ENCODE measurements at regions not wholly inside any gene's neighbourhood (a gene's known extent, or its start where the extent isn't known, plus 50 kb on each side); places are given as distances from the start of the nearest gene placed in this dataset.

DNA sequence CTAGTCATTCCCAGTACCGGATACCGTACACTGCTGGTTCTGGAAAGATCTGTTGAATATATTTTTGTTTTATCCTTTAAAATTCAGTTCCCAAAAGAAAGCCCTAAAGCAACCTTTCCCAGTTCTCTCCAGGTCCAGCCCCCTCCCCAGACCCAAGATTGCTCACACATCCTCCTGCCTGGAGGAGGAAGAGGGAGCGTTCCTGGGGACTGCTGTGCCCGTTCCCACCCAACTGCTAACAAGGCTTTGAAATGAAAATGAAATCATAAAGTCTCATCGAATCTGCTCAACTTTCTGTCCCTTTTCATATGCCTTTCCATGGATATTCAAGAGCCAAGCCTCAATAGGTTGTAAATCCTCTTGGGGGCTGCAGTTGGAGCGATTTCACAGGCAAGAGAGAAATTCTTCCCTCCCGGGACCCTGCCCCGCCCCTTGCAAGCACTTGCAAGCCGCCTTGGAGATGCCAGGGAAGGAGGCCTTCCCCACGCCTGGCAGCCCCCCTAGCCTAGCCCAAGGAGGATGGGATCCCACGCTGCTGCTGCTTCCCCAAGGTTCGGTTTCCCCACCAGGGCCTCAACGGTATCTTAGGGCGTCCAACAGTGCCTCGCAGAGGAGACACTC lies 113.2 kb upstream of the CACHD1 start:
- TF ChIP-seq, protein P1, sequence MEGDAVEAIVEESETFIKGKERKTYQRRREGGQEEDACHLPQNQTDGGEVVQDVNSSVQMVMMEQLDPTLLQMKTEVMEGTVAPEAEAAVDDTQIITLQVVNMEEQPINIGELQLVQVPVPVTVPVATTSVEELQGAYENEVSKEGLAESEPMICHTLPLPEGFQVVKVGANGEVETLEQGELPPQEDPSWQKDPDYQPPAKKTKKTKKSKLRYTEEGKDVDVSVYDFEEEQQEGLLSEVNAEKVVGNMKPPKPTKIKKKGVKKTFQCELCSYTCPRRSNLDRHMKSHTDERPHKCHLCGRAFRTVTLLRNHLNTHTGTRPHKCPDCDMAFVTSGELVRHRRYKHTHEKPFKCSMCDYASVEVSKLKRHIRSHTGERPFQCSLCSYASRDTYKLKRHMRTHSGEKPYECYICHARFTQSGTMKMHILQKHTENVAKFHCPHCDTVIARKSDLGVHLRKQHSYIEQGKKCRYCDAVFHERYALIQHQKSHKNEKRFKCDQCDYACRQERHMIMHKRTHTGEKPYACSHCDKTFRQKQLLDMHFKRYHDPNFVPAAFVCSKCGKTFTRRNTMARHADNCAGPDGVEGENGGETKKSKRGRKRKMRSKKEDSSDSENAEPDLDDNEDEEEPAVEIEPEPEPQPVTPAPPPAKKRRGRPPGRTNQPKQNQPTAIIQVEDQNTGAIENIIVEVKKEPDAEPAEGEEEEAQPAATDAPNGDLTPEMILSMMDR (IDR thresholded peaks at IDR 0.05; ENCODE audit: control extremely low read depth, extremely low read depth, low read depth, missing control alignments), result no peak
- ChIA-PET POLR2A (no interaction called here), CTCF (no interaction called here)
- DNase-seq (ENCODE audit: extremely low spot score), result no peak

GRCh38 chr1:64357422-64357821 lies 112.5 kb upstream of the CACHD1 start:
- ChIA-PET POLR2A (interaction anchor here (0.6 kb wide), 1 partner anchor 28 kb away, joined by 4 read pairs; no protein-coding TSS in a partner anchor), CTCF (no interaction called here)
- TF ChIP-seq, protein P1 (IDR thresholded peaks at IDR 0.05; ENCODE audit: control extremely low read depth, extremely low read depth, low read depth, missing control alignments), result no peak
- no peak for DNase-seq (ENCODE audit: extremely low spot score)

DNA sequence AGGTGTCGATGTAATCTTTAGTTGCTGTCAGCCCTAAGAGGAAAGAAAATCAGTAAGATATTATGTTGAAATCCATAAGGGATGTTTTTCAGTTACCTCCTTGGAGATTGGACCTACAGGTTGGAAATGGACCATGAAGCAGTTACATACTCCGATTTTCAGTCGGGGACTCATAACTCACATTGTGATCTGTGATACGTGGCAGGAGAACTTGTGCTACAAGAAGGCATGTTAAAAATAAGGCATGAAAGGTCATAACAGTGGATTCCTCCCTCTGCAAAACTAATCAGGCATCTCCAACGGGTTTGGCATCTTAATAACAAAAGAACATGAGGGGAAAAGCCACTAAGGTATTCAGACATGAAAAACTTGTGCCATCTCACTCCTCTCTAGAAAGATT lies 111.2 kb upstream of the CACHD1 start:
- POLR2A ChIA-PET, result no interaction called here
- CTCF ChIA-PET, result no interaction called here
- TF ChIP-seq, protein P1 (IDR thresholded peaks at IDR 0.05; ENCODE audit: control extremely low read depth, extremely low read depth, low read depth, missing control alignments), result no peak
- DNase-seq (ENCODE audit: extremely low spot score), result no peak

DNA sequence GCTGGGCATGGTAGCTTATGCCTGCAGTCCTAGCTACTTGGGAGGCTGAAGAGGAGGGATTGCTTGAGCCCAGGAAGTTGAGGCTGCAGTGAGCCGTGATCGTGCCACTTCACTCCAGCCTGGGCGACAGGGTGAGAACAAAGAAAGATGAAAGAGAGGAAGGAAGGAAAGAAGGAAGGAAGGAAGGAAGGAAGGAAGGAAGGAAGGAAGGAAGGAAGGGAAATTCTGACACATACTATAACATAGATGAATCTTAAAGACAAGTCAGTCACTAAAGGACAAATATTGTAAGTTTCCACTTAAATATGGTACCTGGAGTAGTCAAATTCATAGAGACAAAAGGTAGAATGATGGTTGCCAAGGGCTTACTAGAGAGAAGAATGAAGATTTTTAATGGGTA lies 108.0 kb upstream of the CACHD1 start:
- POLR2A ChIA-PET, result no interaction called here
- no peak for DNase-seq (ENCODE audit: extremely low spot score)
- CTCF ChIA-PET, result no interaction called here
- TF ChIP-seq, protein P1 (IDR thresholded peaks at IDR 0.05; ENCODE audit: control extremely low read depth, extremely low read depth, low read depth, missing control alignments), result no peak

DNA sequence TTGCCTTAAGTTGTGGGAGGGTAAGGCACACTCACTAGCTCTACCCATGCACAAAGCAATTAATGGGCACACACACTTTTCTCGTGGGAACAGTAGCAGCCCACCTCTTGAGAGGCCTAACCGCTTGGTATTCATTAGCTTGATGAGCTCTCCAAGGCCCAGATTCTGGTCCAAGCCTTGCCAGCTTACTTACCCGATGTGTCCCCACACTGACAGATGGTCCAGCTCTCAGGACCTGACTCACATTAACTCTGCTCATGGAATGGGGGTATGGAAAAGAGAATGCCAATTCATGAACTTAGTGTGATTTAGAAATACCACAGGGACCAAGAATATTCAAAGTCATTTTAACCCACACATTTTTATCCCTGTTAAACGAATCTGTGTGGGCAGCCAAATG lies 106.8 kb upstream of the CACHD1 start:
- ChIA-PET POLR2A (no interaction called here), CTCF (no interaction called here)
- DNase-seq (ENCODE audit: extremely low spot score), result no peak
- TF ChIP-seq, protein P1 (IDR thresholded peaks at IDR 0.05; ENCODE audit: control extremely low read depth, extremely low read depth, low read depth, missing control alignments), result no peak

GRCh38 chr1:64363616-64364015 lies 106.3 kb upstream of the CACHD1 start:
- DNase-seq (ENCODE audit: extremely low spot score), result no peak
- TF ChIP-seq, protein P1 (IDR thresholded peaks at IDR 0.05; ENCODE audit: control extremely low read depth, extremely low read depth, low read depth, missing control alignments), result no peak
- ChIA-PET POLR2A (no interaction called here), CTCF (no interaction called here)

All from GM10248 (cell line).